A549 (cell line): ENCODE measurements at regions not wholly inside any gene's neighbourhood (a gene's known extent, or its start where the extent isn't known, plus 50 kb on each side); places are given as distances from the start of the nearest gene placed in this dataset.

Source experiments
- ATAC-seq, 2 experiments: fragments of 200-7000 bp in 1 of 2; fragments of >200 bp in 1 of 2; cut with Nextera tagmentation in 1 of 2; cut with Tn5 transposase in 1 of 2; 3 replicates each; pipeline versions ENCODE4 v1.8.0 to v1.9.1; 2018 to 2020; ENCODE audit warnings: mild to moderate bottlenecking in 1 of 2, moderate library complexity in 1 of 2
- CTCF ChIA-PET: fragments of 300-600 bp; sonication (Branson Sonifier 250); formaldehyde crosslinking; extraction: SDS; loops from one replicate; lab custom pipeline; 2021; ENCODE audit warnings: antibody characterized with exemption, inconsistent platforms; lab: Yijun Ruan, JAX
- POLR2A ChIA-PET: fragments of 350-600 bp; formaldehyde crosslinking; extraction: SDS; loops from one replicate; lab custom pipeline; 2021; ENCODE audit warnings: antibody characterized with exemption, inconsistent platforms; lab: Yijun Ruan, JAX
- DNase-seq, 2 experiments: peaks; one replicate each; pipeline versions ENCODE4 v3.0.0 to v3.0.0-alpha.2; 2011 to 2016; ENCODE audit warnings: low read depth in 1 of 2, low spot score in 1 of 2
- FAIRE-seq: peaks from 2 replicates; lab custom pipeline; 2011; peaks lifted over from hg19 to GRCh38; lab: Jason Lieb, UNC
- H3K27ac ChIP-seq, 2 experiments: fragments of >200 bp; sonication (Bioruptor Twin); formaldehyde crosslinking; 3 replicates each; pipeline ENCODE4 v1.5.1; 2016 to 2017
- H3K4me1 ChIP-seq: fragments of >200 bp; sonication (Bioruptor Twin); formaldehyde crosslinking; 3 replicates; pipeline ENCODE4 v1.6.1; 2016
- H3K4me2 ChIP-seq: fragments of >200 bp; sonication (Bioruptor Twin); formaldehyde crosslinking; 3 replicates; pipeline ENCODE4 v1.6.1; 2016
- H3K4me3 ChIP-seq: fragments of >200 bp; sonication (Bioruptor Twin); formaldehyde crosslinking; 3 replicates; pipeline ENCODE4 v1.5.1; 2016
- H3K9me3 ChIP-seq: fragments of >200 bp; sonication (Bioruptor Twin); formaldehyde crosslinking; 3 replicates; pipeline ENCODE4 v1.6.1; 2016
- CBX8 ChIP-seq: fragments of 200-600 bp; sonication (generic); IDR thresholded peaks from 2 replicates; pipeline ENCODE4 v1.6.1; 2016
- CHD4 ChIP-seq: fragments of 200-600 bp; sonication (generic); IDR thresholded peaks from 2 replicates; pipeline ENCODE4 v1.6.1; 2016; ENCODE audit warnings: antibody characterized with exemption, mild to moderate bottlenecking, borderline replicate concordance
- EHF ChIP-seq: fragments of 250-450 bp; sonication (Bioruptor Pico); IDR thresholded peaks from 2 replicates; pipeline ENCODE4 v1.5.0; 2020; ENCODE audit warnings: mild to moderate bottlenecking
- ESRRA ChIP-seq: fragments of 150-350 bp; IDR thresholded peaks from 2 replicates; pipeline ENCODE4 v1.6.1; 2014; ENCODE audit warnings: mild to moderate bottlenecking, low read length, borderline replicate concordance
- GATA3 ChIP-seq: IDR thresholded peaks from 2 replicates; pipeline ENCODE4 v1.6.1; 2012; ENCODE audit warnings: borderline replicate concordance
- HEYL ChIP-seq: fragments of 250-450 bp; sonication (Bioruptor Pico); IDR thresholded peaks from 2 replicates; pipeline ENCODE4 v1.8.0; 2021; ENCODE audit warnings: mild to moderate bottlenecking, moderate library complexity
- HOXA7 ChIP-seq: fragments of 250-450 bp; sonication (Bioruptor Pico); IDR thresholded peaks from 2 replicates; pipeline ENCODE4 v1.5.0; 2020; ENCODE audit warnings: mild to moderate bottlenecking, moderate library complexity
- HOXB13 ChIP-seq: fragments of 250-450 bp; sonication (Bioruptor Pico); IDR thresholded peaks from 2 replicates; pipeline ENCODE4 v1.5.0; 2020; ENCODE audit warnings: low read depth, mild to moderate bottlenecking, moderate library complexity
- JUNB ChIP-seq: fragments of >200 bp; sonication (Bioruptor Twin); formaldehyde crosslinking; IDR thresholded peaks from 2 replicates; pipeline ENCODE4 v1.6.1; 2016
- KDM1A ChIP-seq: fragments of 200-600 bp; sonication (generic); IDR thresholded peaks from 2 replicates; pipeline ENCODE4 v1.6.1; 2016; ENCODE audit warnings: low read depth, mild to moderate bottlenecking
- MAZ ChIP-seq: fragments of 150-350 bp; IDR thresholded peaks from 2 replicates; pipeline ENCODE4 v1.6.1; 2014; ENCODE audit warnings: antibody characterized with exemption, low read depth, low read length, borderline replicate concordance
- NFE2L2 ChIP-seq: fragments of 150-350 bp; conservative IDR thresholded peaks from 2 replicates; pipeline ENCODE4 v1.6.1; 2014; ENCODE audit warnings: low read length
- NR3C1 ChIP-seq: fragments of >200 bp; sonication (Bioruptor Twin); formaldehyde crosslinking; IDR thresholded peaks from 3 replicates; pipeline ENCODE4 v1.6.1; 2017
- POLR2A ChIP-seq: IDR thresholded peaks from 2 replicates; pipeline ENCODE4 v1.6.1; 2012; ENCODE audit warnings: mild to moderate bottlenecking, low read length
- RAD21 ChIP-seq, 2 experiments: fragments of >200 bp in 1 of 2; sonication (Bioruptor Twin) in 1 of 2; formaldehyde crosslinking in 1 of 2; IDR thresholded peaks in 1 of 2; conservative IDR thresholded peaks in 1 of 2; 2 replicates in 1 of 2; 3 replicates in 1 of 2; pipeline ENCODE4 v1.6.1; 2012 to 2018; ENCODE audit warnings: inconsistent platforms in 1 of 2
- RARB ChIP-seq: fragments of 250-450 bp; sonication (Bioruptor Pico); IDR thresholded peaks from 2 replicates; pipeline ENCODE4 v1.8.0; 2021; ENCODE audit warnings: mild to moderate bottlenecking, moderate library complexity
- RCOR1 ChIP-seq: fragments of 150-350 bp; IDR thresholded peaks from 2 replicates; pipeline ENCODE4 v1.6.1; 2014; ENCODE audit warnings: antibody characterized with exemption, low read length, low read depth
- RFX5 ChIP-seq: fragments of 450-650 bp; IDR thresholded peaks from 2 replicates; pipeline ENCODE4 v1.7.1; 2014; ENCODE audit warnings: antibody characterized with exemption, mild to moderate bottlenecking, moderate library complexity
- SMC3 ChIP-seq: fragments of >200 bp; sonication (Bioruptor Twin); formaldehyde crosslinking; IDR thresholded peaks from 3 replicates; pipeline ENCODE4 v1.6.1; 2018; ENCODE audit warnings: inconsistent platforms
- SREBF2 ChIP-seq: fragments of 450-650 bp; IDR thresholded peaks from 2 replicates; pipeline ENCODE4 v1.6.1; 2014; ENCODE audit warnings: mild to moderate bottlenecking, moderate library complexity
- WGBS: methylation state at CpG from one replicate; pipeline ENCODE4 v1.1.6; 2017; ENCODE audit errors: missing lambda C conversion rate; 5-methylcytosine and 5-hydroxymethylcytosine counted together
- TF ChIP-seq, protein P1 (sequence below): fragments of 250-450 bp; sonication (Bioruptor Pico); IDR thresholded peaks from 2 replicates; pipeline ENCODE4 v1.5.0; 2021; ENCODE audit warnings: mild to moderate bottlenecking, moderate library complexity, borderline replicate concordance
- TF ChIP-seq, protein P2 (sequence below): fragments of >200 bp; sonication (Bioruptor Twin); formaldehyde crosslinking; IDR thresholded peaks from 2 replicates; pipeline ENCODE4 v1.6.1; 2016
- TF ChIP-seq, protein P3 (sequence below): fragments of >200 bp; sonication (Bioruptor Twin); formaldehyde crosslinking; IDR thresholded peaks from 3 replicates; pipeline ENCODE4 v1.5.1; 2016
- TF ChIP-seq, protein P4 (sequence below): fragments of 200-600 bp; sonication (generic); IDR thresholded peaks from 2 replicates; pipeline ENCODE4 v1.6.1; 2016; ENCODE audit warnings: antibody characterized with exemption, mild to moderate bottlenecking, moderate library complexity

DNA sequence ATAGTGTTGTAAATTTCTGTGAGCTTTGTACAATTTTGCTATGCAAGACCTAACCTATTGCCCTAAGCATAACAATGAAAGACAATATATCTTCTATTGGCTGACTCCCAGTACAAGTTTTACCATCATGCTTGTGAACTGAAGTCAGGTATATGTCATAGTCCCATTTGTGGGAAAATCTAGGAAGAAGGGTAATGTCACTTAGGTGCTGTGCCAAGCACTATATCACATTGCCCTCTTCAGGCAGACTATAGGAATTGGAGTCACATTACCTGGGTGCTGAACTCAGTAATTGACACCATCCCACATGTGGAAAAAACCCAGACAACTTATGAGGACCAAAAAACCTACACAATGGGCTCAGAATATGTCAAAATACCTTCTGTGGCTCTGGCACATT, 907.4 kb upstream of the AMELY start:
- no peak overlapping the region for H3K27ac ChIP-seq
- DNase-seq = peak in 1 of 2 experiments; percentile 7
- no peak for TF ChIP-seq SREBF2
- TF ChIP-seq RCOR1 = no peak
- peak in 1 of 2 experiments; percentile 26; a peak in 2 of 5 replicates for TF ChIP-seq RAD21 (conservative IDR thresholded peaks at IDR 0.05 in 1 of 2, IDR thresholded peaks at IDR 0.05 in 1 of 2)
- TF ChIP-seq POLR2A = no peak
- TF ChIP-seq, all 56 proteins: peak for 1

DNA sequence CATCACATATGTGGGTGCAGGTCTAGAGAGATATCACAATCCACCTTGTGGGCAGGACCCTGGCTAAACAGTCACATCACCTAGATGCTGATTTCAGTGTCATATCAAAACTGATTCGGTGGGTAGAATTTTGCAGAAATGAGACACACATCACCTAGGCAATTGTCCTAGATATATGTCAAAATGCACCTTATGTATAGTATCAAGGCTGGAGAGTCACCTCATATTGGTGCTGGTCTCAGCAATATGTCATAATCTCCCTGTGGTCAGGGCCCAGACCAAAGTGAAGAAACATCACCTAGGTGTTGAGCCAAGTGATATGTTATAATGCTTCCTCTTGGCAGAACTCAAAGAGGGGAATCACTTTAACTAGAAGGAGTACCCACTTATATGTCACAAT, 905.0 kb upstream of the AMELY start:
- no peak overlapping the region for H3K4me2 ChIP-seq
- no peak overlapping the region for H3K27ac ChIP-seq
- DNase-seq = no peak
- H3K4me1 ChIP-seq = no peaks in the 10 kb centered on the region
- ChIA-PET CTCF (no interaction called here), POLR2A (no interaction called here)
- no peak overlapping the region for H3K4me3 ChIP-seq
- TF ChIP-seq RARB (CRISPR knock-in tag) (no peak), HOXB13 (no peak), RFX5 (no peak), CBX8 (no peak), HOXA7 (CRISPR knock-in tag) (no peak), NFE2L2 (no peak)
- TF ChIP-seq, protein P1, sequence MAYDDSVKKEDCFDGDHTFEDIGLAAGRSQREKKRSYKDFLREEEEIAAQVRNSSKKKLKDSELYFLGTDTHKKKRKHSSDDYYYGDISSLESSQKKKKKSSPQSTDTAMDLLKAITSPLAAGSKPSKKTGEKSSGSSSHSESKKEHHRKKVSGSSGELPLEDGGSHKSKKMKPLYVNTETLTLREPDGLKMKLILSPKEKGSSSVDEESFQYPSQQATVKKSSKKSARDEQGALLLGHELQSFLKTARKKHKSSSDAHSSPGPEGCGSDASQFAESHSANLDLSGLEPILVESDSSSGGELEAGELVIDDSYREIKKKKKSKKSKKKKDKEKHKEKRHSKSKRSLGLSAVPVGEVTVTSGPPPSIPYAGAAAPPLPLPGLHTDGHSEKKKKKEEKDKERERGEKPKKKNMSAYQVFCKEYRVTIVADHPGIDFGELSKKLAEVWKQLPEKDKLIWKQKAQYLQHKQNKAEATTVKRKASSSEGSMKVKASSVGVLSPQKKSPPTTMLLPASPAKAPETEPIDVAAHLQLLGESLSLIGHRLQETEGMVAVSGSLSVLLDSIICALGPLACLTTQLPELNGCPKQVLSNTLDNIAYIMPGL (CRISPR knock-in tag) = no peak
- ATAC-seq = no peak
- 0% methylated on average over 1 of the region's 1 CpG for WGBS
- no peaks in the 10 kb centered on the region for H3K9me3 ChIP-seq
- no peak for FAIRE-seq

More for the DNA sequence above, 907.4 kb upstream of the AMELY start:
- no peak for FAIRE-seq
- ChIA-PET POLR2A (no interaction called here), CTCF (no interaction called here)
- H3K9me3 ChIP-seq = no peaks in the 10 kb centered on the region
- H3K4me1 ChIP-seq = no peaks in the 10 kb centered on the region
- H3K4me3 ChIP-seq = no peak overlapping the region
- no peak overlapping the region for H3K4me2 ChIP-seq
- peak in 1 of 2 experiments; percentile 45; a peak in 1 of 6 replicates for ATAC-seq

DNA sequence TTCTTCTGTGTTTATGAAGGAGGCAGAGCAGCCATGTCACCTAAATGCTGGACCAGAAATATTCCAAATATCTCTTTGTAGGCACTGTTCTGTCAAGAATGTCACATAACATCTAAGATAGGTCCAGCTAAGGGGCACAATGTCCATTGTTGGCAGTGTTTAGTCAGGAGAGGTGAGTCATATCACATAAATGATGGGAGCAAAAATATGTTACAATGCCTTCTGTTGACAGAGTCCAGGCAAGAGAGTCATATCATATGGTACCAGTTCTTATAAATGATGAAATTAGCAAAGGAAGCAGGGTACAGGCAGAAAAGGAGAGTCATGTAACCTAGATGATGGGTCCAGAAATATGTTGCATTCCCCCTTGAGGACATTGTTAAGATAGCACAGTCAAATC, 904.4 kb upstream of the AMELY start:
- Histone ChIP-seq H3K4me1 (no peaks in the 10 kb centered on the region), H3K9me3 (no peaks in the 10 kb centered on the region), H3K27ac (no peak overlapping the region), H3K4me3 (no peak overlapping the region), H3K4me2 (no peak overlapping the region)
- no peak for TF ChIP-seq GATA3
- no peak for TF ChIP-seq EHF
- no peak for TF ChIP-seq HEYL (CRISPR knock-in tag)
- TF ChIP-seq HOXB13 = no peak
- TF ChIP-seq MAZ = no peak
- no peak for TF ChIP-seq ESRRA
- TF ChIP-seq, protein P2, sequence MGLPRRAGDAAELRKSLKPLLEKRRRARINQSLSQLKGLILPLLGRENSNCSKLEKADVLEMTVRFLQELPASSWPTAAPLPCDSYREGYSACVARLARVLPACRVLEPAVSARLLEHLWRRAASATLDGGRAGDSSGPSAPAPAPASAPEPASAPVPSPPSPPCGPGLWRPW = no peak
- TF ChIP-seq NR3C1 = no peak
- no peak for TF ChIP-seq JUNB
- TF ChIP-seq KDM1A = no peak
- no peak for TF ChIP-seq RARB (CRISPR knock-in tag)
- no peak for TF ChIP-seq SMC3
- TF ChIP-seq NFE2L2 = no peak
- no peak for TF ChIP-seq CHD4
- TF ChIP-seq, protein P3, sequence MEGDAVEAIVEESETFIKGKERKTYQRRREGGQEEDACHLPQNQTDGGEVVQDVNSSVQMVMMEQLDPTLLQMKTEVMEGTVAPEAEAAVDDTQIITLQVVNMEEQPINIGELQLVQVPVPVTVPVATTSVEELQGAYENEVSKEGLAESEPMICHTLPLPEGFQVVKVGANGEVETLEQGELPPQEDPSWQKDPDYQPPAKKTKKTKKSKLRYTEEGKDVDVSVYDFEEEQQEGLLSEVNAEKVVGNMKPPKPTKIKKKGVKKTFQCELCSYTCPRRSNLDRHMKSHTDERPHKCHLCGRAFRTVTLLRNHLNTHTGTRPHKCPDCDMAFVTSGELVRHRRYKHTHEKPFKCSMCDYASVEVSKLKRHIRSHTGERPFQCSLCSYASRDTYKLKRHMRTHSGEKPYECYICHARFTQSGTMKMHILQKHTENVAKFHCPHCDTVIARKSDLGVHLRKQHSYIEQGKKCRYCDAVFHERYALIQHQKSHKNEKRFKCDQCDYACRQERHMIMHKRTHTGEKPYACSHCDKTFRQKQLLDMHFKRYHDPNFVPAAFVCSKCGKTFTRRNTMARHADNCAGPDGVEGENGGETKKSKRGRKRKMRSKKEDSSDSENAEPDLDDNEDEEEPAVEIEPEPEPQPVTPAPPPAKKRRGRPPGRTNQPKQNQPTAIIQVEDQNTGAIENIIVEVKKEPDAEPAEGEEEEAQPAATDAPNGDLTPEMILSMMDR = no peak
- TF ChIP-seq, protein P4, sequence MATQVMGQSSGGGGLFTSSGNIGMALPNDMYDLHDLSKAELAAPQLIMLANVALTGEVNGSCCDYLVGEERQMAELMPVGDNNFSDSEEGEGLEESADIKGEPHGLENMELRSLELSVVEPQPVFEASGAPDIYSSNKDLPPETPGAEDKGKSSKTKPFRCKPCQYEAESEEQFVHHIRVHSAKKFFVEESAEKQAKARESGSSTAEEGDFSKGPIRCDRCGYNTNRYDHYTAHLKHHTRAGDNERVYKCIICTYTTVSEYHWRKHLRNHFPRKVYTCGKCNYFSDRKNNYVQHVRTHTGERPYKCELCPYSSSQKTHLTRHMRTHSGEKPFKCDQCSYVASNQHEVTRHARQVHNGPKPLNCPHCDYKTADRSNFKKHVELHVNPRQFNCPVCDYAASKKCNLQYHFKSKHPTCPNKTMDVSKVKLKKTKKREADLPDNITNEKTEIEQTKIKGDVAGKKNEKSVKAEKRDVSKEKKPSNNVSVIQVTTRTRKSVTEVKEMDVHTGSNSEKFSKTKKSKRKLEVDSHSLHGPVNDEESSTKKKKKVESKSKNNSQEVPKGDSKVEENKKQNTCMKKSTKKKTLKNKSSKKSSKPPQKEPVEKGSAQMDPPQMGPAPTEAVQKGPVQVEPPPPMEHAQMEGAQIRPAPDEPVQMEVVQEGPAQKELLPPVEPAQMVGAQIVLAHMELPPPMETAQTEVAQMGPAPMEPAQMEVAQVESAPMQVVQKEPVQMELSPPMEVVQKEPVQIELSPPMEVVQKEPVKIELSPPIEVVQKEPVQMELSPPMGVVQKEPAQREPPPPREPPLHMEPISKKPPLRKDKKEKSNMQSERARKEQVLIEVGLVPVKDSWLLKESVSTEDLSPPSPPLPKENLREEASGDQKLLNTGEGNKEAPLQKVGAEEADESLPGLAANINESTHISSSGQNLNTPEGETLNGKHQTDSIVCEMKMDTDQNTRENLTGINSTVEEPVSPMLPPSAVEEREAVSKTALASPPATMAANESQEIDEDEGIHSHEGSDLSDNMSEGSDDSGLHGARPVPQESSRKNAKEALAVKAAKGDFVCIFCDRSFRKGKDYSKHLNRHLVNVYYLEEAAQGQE = no peak
- no peak for TF ChIP-seq POLR2A
- ChIA-PET POLR2A (no interaction called here), CTCF (no interaction called here)
- ATAC-seq (no peak), DNase-seq (no peak), FAIRE-seq (no peak)
